HCT116 (cell line): ENCODE measurements at regions not wholly inside any gene's neighbourhood (a gene's known extent, or its start where the extent isn't known, plus 50 kb on each side); places are given as distances from the start of the nearest gene placed in this dataset.

ENCODE experiments used
- ATAC-seq: fragments of 200-7000 bp; cut with Tn5 transposase; 2 replicates; pipeline ENCODE4 v1.9.1; 2020; ENCODE audit warnings: mild to moderate bottlenecking, moderate library complexity
- BruUV-seq: library from RNA; stranded (reverse); fragments of 400-500 nt; replicated peaks from 2 replicates; lab custom pipeline; 2021; lab: Mats Ljungman, UMichigan
- CTCF ChIA-PET: fragments of 300-600 bp; sonication (Branson Sonifier 250); formaldehyde crosslinking; loops from one replicate; lab custom pipeline; 2021; ENCODE audit warnings: antibody characterized with exemption; lab: Charles Lee
- POLR2A ChIA-PET: fragments of 300-600, 350-600 bp; sonication (Branson Sonifier 250); formaldehyde crosslinking; loops from one replicate; lab custom pipeline; 2021; ENCODE audit warnings: antibody characterized with exemption; lab: Charles Lee
- RAD21 ChIA-PET, 2 experiments: fragments of 300-600 bp; sonication (Branson Sonifier 250); formaldehyde crosslinking; loops; one replicate each; lab custom pipeline; 2023; ENCODE audit warnings: low total read pairs in 2 of 2; ENCODE audit not compliant: uncharacterized antibody in 2 of 2, unreplicated experiment in 2 of 2, low non-redundant PET in 1 of 2; lab: Charles Lee
- DNase-seq: peaks from one replicate; pipeline ENCODE4 v3.0.0-alpha.2; 2010; ENCODE audit warnings: low read depth, low spot score
- H2AFZ ChIP-seq: fragments of 200-600 bp; shearing (Covaris generic), sonication (generic); 2 replicates; pipeline ENCODE4 v1.6.1; 2017; ENCODE audit warnings: low read depth, mixed run types, mixed read lengths, antibody characterized with exemption, low read length; ENCODE audit not compliant: poor library complexity, severe bottlenecking
- H3K27ac ChIP-seq: 2 replicates; pipeline ENCODE4 v1.5.1; 2012; ENCODE audit warnings: low read depth, low read length
- H3K27me3 ChIP-seq: fragments of 200-600 bp; sonication (generic); 2 replicates; pipeline ENCODE4 v1.6.1; 2016; ENCODE audit warnings: mixed run types, low read length, mixed read lengths; ENCODE audit not compliant: insufficient read depth
- H3K36me3 ChIP-seq, 2 experiments: fragments of 200-500 bp in 1 of 2; fragments of 200-600 bp in 1 of 2; sonication (Bioruptor generic) in 1 of 2; sonication (generic) in 1 of 2; 2 replicates each; pipeline versions ENCODE4 v1.5.1 to v1.6.1; 2014 to 2016; ENCODE audit warnings: low read length in 2 of 2, inconsistent platforms in 1 of 2, mixed read lengths in 1 of 2, mixed run types in 1 of 2; ENCODE audit not compliant: insufficient read depth in 2 of 2, control insufficient read depth in 1 of 2
- H3K4me1 ChIP-seq, 2 experiments: fragments of 200-600 bp in 1 of 2; sonication (generic) in 1 of 2; 2 replicates each; pipeline versions ENCODE4 v1.5.1 to v1.6.1; 2012 to 2017; ENCODE audit warnings: low read length in 2 of 2, inconsistent platforms in 1 of 2, mild to moderate bottlenecking in 1 of 2, mixed read lengths in 1 of 2, mixed run types in 1 of 2, moderate library complexity in 1 of 2; ENCODE audit not compliant: insufficient read depth in 2 of 2, control insufficient read depth in 1 of 2
- H3K4me2 ChIP-seq: fragments of 200-600 bp; sonication (generic); 2 replicates; pipeline ENCODE4 v1.6.1; 2017; ENCODE audit warnings: mixed run types, low read length, mixed read lengths
- H3K4me3 ChIP-seq, 2 experiments: fragments of 200-600 bp in 1 of 2; sonication (generic) in 1 of 2; replicated peaks in 1 of 2; 2 replicates each; pipeline ENCODE4 v1.5.1; 2011 to 2016; ENCODE audit warnings: low read length in 2 of 2, control low read depth in 1 of 2, low read depth in 1 of 2, mild to moderate bottlenecking in 1 of 2, mixed read lengths in 1 of 2, mixed run types in 1 of 2
- H3K79me2 ChIP-seq: fragments of 200-600 bp; sonication (generic); 2 replicates; pipeline ENCODE4 v1.6.1; 2017; ENCODE audit warnings: mild to moderate bottlenecking, mixed run types, low read length, moderate library complexity, mixed read lengths; ENCODE audit not compliant: insufficient read depth
- H3K9ac ChIP-seq: fragments of 200-600 bp; sonication (generic); 2 replicates; pipeline ENCODE4 v1.6.1; 2016; ENCODE audit warnings: low read length, mixed read lengths
- H3K9me2 ChIP-seq: fragments of 200-600 bp; sonication (generic), shearing (Covaris generic); 2 replicates; pipeline ENCODE4 v1.6.1; 2017; ENCODE audit warnings: mixed run types, mild to moderate bottlenecking, moderate library complexity; ENCODE audit not compliant: insufficient read depth
- H3K9me3 ChIP-seq, 2 experiments: fragments of 200-500 bp in 1 of 2; fragments of 200-600 bp in 1 of 2; sonication (Bioruptor generic) in 1 of 2; sonication (generic) in 1 of 2; 2 replicates each; pipeline ENCODE4 v1.6.1; 2014 to 2017; ENCODE audit warnings: low read length in 2 of 2, mixed read lengths in 2 of 2, inconsistent platforms in 1 of 2, low read depth in 1 of 2, mild to moderate bottlenecking in 1 of 2, mixed run types in 1 of 2, moderate library complexity in 1 of 2; ENCODE audit not compliant: control insufficient read depth in 1 of 2, insufficient read depth in 1 of 2
- H4K20me1 ChIP-seq: fragments of 200-600 bp; sonication (generic), shearing (Covaris generic); 2 replicates; pipeline ENCODE4 v1.6.1; 2017; ENCODE audit warnings: mixed run types, mild to moderate bottlenecking, moderate library complexity; ENCODE audit not compliant: insufficient read depth
- EZH2 ChIP-seq: fragments of 200-600 bp; sonication (generic); IDR thresholded peaks from 2 replicates; pipeline ENCODE4 v1.6.1; 2017; ENCODE audit warnings: antibody characterized with exemption, mixed run types
- EZH2phosphoT487 ChIP-seq: fragments of 200-600 bp; IDR thresholded peaks from 2 replicates; pipeline ENCODE4 v1.6.1; 2018; ENCODE audit warnings: antibody characterized with exemption, borderline replicate concordance
- POLR2AphosphoS5 ChIP-seq: IDR thresholded peaks from 2 replicates; pipeline ENCODE4 v1.6.1; 2011; ENCODE audit warnings: mild to moderate bottlenecking, low read depth, low read length, moderate library complexity
- SIN3A ChIP-seq: IDR thresholded peaks from 2 replicates; pipeline ENCODE4 v1.6.1; 2012; ENCODE audit warnings: low read depth
- SP1 ChIP-seq: IDR thresholded peaks from 2 replicates; pipeline ENCODE4 v1.6.1; 2012; ENCODE audit warnings: low read depth
- YY1 ChIP-seq: IDR thresholded peaks from 2 replicates; pipeline ENCODE4 v1.6.1; 2011; ENCODE audit warnings: low read length, low read depth, moderate library complexity, mild to moderate bottlenecking; ENCODE audit not compliant: insufficient replicate concordance; ENCODE audit errors: extremely low read depth
- intact Hi-C: fragments of 100-400 bp; cut with micrococcal nuclease; formaldehyde crosslinking; loops from 2 replicates; pipeline ENCODE4 v1.10.0; 2022
- TF ChIP-seq, protein P1 (sequence below), 3 experiments: fragments of 200-600 bp in 1 of 3; sonication (generic) in 1 of 3; IDR thresholded peaks in 2 of 3; conservative IDR thresholded peaks in 1 of 3; 2 replicates each; pipeline ENCODE4 v1.5.1; 2012 to 2017; ENCODE audit warnings: low read depth in 2 of 3, low read length in 2 of 3, antibody characterized with exemption in 1 of 3, borderline replicate concordance in 1 of 3, control low read depth in 1 of 3, mild to moderate bottlenecking in 1 of 3, mixed read lengths in 1 of 3, mixed run types in 1 of 3, moderate library complexity in 1 of 3; ENCODE audit not compliant: insufficient read depth in 1 of 3
- TF ChIP-seq, protein P2 (sequence below): IDR thresholded peaks from 2 replicates; pipeline ENCODE4 v1.6.1; 2012; ENCODE audit warnings: low read depth
- TF ChIP-seq, protein P3 (sequence below): IDR thresholded peaks from 2 replicates; pipeline ENCODE4 v1.6.1; 2011; ENCODE audit warnings: mild to moderate bottlenecking, low read length, moderate library complexity; ENCODE audit not compliant: insufficient replicate concordance; ENCODE audit errors: extremely low read depth

DNA sequence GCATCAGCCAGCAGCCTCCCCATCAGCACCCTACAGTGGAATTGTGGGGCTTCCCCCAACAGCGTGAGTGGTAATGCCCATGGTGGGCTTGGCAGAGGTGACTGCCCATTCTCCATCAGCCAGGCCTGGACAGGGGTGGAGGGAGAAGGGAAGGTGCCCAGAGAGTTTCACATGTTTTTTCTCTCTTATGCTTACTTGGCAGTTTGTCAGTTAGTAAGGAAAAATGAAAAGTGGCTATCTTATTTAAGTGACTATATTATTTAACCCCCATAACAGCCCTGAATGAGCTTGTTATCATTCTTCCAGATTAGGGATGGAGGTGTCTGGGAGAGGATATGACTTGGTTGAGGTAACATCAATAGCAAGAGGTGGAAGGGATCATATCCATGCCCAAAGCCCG is 921.7 kb downstream of the GRID1 start:
- Histone ChIP-seq H3K4me3 (no peak overlapping the region), H3K4me1 (no peaks in the 10 kb centered on the region), H3K9ac (no peak overlapping the region), H3K4me2 (no peak overlapping the region), H3K27me3 (peaks cover 34% of the 10 kb centered on the region; the same call in 1 of the 2 replicates), H3K9me3 (no peaks in the 10 kb centered on the region), H3K9me2 (no peaks in the 10 kb centered on the region), H4K20me1 (no peaks in the 10 kb centered on the region), H3K79me2 (no peaks in the 10 kb centered on the region), H3K27ac (no peak overlapping the region), H3K36me3 (no peaks in the 10 kb centered on the region), H2AFZ (no peak overlapping the region)
- TF ChIP-seq SIN3A, result no peak
- no peak for TF ChIP-seq POLR2AphosphoS5
- TF ChIP-seq YY1, result no peak
- no peak for DNase-seq
- ATAC-seq, result no peak
- intact Hi-C loops, result no loop called here
- no TSS peak for BruUV-seq
- CTCF ChIA-PET, result no interaction called here
- POLR2A ChIA-PET, result no interaction called here
- RAD21 ChIA-PET, result no interaction called here

DNA sequence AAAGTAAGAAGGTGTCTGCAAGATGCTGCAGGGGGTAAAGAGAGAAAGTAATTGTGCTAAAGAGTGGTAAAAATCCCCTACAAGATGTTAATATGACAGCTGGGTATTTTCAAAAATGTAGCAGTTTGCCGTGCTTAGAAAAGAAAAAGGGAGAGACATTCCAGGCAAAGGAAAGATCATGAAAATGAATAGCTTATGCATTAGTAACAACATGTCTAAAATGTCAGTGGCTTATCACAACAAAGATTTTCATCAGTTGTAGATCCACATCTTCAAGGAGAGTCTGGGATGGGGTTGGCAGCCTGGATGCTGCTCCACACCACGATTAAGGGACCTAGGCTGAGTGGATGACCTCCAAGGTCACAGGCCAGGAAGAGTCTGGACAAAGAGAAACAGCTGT is 920.9 kb downstream of the GRID1 start:
- peaks cover 40% of the 10 kb centered on the region; the same call in 1 of the 2 replicates for H3K27me3 ChIP-seq
- DNase-seq (no peak), ATAC-seq (no peak)
- H3K27ac ChIP-seq, result no peak overlapping the region
- no peaks in the 10 kb centered on the region for H3K36me3 ChIP-seq
- BruUV-seq, result no TSS peak
- POLR2A ChIA-PET, result no interaction called here
- CTCF ChIA-PET, result no interaction called here
- no peaks in the 10 kb centered on the region for H3K9me2 ChIP-seq
- no peaks in the 10 kb centered on the region for H3K4me1 ChIP-seq
- H2AFZ ChIP-seq, result no peak overlapping the region
- no peaks in the 10 kb centered on the region for H3K9me3 ChIP-seq
- no peaks in the 10 kb centered on the region for H3K79me2 ChIP-seq
- no peak for TF ChIP-seq EZH2phosphoT487
- TF ChIP-seq, protein P1, sequence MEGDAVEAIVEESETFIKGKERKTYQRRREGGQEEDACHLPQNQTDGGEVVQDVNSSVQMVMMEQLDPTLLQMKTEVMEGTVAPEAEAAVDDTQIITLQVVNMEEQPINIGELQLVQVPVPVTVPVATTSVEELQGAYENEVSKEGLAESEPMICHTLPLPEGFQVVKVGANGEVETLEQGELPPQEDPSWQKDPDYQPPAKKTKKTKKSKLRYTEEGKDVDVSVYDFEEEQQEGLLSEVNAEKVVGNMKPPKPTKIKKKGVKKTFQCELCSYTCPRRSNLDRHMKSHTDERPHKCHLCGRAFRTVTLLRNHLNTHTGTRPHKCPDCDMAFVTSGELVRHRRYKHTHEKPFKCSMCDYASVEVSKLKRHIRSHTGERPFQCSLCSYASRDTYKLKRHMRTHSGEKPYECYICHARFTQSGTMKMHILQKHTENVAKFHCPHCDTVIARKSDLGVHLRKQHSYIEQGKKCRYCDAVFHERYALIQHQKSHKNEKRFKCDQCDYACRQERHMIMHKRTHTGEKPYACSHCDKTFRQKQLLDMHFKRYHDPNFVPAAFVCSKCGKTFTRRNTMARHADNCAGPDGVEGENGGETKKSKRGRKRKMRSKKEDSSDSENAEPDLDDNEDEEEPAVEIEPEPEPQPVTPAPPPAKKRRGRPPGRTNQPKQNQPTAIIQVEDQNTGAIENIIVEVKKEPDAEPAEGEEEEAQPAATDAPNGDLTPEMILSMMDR (IDR thresholded peaks at IDR 0.05 in 2 of 3, conservative IDR thresholded peaks at IDR 0.05 in 1 of 3; ENCODE audit: borderline replicate concordance in 1 of 3, insufficient read depth in 1 of 3, low read depth in 2 of 3, low read length in 2 of 3), result no peak
- TF ChIP-seq, protein P2, sequence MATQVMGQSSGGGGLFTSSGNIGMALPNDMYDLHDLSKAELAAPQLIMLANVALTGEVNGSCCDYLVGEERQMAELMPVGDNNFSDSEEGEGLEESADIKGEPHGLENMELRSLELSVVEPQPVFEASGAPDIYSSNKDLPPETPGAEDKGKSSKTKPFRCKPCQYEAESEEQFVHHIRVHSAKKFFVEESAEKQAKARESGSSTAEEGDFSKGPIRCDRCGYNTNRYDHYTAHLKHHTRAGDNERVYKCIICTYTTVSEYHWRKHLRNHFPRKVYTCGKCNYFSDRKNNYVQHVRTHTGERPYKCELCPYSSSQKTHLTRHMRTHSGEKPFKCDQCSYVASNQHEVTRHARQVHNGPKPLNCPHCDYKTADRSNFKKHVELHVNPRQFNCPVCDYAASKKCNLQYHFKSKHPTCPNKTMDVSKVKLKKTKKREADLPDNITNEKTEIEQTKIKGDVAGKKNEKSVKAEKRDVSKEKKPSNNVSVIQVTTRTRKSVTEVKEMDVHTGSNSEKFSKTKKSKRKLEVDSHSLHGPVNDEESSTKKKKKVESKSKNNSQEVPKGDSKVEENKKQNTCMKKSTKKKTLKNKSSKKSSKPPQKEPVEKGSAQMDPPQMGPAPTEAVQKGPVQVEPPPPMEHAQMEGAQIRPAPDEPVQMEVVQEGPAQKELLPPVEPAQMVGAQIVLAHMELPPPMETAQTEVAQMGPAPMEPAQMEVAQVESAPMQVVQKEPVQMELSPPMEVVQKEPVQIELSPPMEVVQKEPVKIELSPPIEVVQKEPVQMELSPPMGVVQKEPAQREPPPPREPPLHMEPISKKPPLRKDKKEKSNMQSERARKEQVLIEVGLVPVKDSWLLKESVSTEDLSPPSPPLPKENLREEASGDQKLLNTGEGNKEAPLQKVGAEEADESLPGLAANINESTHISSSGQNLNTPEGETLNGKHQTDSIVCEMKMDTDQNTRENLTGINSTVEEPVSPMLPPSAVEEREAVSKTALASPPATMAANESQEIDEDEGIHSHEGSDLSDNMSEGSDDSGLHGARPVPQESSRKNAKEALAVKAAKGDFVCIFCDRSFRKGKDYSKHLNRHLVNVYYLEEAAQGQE, result no peak
- TF ChIP-seq EZH2, result no peak
- TF ChIP-seq, protein P3, sequence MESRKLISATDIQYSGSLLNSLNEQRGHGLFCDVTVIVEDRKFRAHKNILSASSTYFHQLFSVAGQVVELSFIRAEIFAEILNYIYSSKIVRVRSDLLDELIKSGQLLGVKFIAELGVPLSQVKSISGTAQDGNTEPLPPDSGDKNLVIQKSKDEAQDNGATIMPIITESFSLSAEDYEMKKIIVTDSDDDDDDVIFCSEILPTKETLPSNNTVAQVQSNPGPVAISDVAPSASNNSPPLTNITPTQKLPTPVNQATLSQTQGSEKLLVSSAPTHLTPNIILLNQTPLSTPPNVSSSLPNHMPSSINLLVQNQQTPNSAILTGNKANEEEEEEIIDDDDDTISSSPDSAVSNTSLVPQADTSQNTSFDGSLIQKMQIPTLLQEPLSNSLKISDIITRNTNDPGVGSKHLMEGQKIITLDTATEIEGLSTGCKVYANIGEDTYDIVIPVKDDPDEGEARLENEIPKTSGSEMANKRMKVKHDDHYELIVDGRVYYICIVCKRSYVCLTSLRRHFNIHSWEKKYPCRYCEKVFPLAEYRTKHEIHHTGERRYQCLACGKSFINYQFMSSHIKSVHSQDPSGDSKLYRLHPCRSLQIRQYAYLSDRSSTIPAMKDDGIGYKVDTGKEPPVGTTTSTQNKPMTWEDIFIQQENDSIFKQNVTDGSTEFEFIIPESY, result no peak
- TF ChIP-seq SP1, result no peak
- RAD21 ChIA-PET, result no interaction called here
- no peaks in the 10 kb centered on the region for H4K20me1 ChIP-seq
- H3K9ac ChIP-seq, result no peak overlapping the region
- H3K4me2 ChIP-seq, result no peak overlapping the region
- no peak overlapping the region for H3K4me3 ChIP-seq
- intact Hi-C loops, result no loop called here
